ENCODE measurements at regions not wholly inside any gene's neighbourhood (a gene's known extent, or its start where the extent isn't known, plus 50 kb on each side); places are given as distances from the start of the nearest gene placed in this dataset.

- TF ChIP-seq POLR2A (IDR thresholded peaks at IDR 0.05): no peak
- no peak for TF ChIP-seq CTCF (IDR thresholded peaks at IDR 0.05)
Observed at GRCh38 chr7:11233871-11234270, 260.2 kb downstream of the PHF14 start.
